Gastrocnemius medialis (tissue), 4 donors: ENCODE measurements at regions not wholly inside any gene's neighbourhood (a gene's known extent, or its start where the extent isn't known, plus 50 kb on each side); places are given as distances from the start of the nearest gene placed in this dataset.

Source experiments
- POLR2A ChIP-seq, 2 donors: fragments of 450-650 bp; IDR thresholded peaks; one replicate each; pipeline ENCODE4 v1.6.1; 2017; ENCODE audit warnings: antibody characterized with exemption in 2 of 2, mild to moderate bottlenecking in 2 of 2, moderate library complexity in 2 of 2
- TF ChIP-seq, protein P1 (sequence below), 5 experiments: fragments of 450-650 bp in 3 of 5; fragments of 200-600 bp in 2 of 5; sonication (generic) in 2 of 5; IDR thresholded peaks in 4 of 5; conservative IDR thresholded peaks in 1 of 5; 1 replicate in 4 of 5; 2 replicates in 1 of 5; pipeline ENCODE4 v1.5.1; 2016 to 2019; ENCODE audit warnings: antibody characterized with exemption in 5 of 5, mild to moderate bottlenecking in 3 of 5, moderate library complexity in 3 of 5

DNA sequence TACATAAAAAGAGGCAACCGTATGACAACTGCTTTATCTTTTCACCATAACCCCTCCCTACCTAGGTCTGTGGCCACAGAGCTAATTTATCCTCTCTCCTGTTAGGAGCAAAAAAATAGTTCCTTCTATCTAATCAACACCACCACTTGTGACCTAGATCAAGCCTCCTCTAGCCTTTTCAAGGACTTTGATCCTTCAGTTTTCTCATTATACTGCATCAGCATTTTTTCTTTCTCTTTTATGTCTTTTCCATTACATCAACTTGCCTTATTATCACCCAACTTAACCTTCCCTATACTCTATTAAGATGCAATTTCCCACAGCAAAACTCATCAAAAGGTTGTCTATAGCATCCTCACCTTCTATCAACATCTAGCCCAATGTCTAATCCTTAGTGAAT is 211.0 kb downstream of the ANKRD50 start:
- TF ChIP-seq, protein P1, sequence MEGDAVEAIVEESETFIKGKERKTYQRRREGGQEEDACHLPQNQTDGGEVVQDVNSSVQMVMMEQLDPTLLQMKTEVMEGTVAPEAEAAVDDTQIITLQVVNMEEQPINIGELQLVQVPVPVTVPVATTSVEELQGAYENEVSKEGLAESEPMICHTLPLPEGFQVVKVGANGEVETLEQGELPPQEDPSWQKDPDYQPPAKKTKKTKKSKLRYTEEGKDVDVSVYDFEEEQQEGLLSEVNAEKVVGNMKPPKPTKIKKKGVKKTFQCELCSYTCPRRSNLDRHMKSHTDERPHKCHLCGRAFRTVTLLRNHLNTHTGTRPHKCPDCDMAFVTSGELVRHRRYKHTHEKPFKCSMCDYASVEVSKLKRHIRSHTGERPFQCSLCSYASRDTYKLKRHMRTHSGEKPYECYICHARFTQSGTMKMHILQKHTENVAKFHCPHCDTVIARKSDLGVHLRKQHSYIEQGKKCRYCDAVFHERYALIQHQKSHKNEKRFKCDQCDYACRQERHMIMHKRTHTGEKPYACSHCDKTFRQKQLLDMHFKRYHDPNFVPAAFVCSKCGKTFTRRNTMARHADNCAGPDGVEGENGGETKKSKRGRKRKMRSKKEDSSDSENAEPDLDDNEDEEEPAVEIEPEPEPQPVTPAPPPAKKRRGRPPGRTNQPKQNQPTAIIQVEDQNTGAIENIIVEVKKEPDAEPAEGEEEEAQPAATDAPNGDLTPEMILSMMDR (IDR thresholded peaks at IDR 0.05 in 4 of 5, conservative IDR thresholded peaks at IDR 0.05 in 1 of 5) = no peak
- TF ChIP-seq POLR2A (IDR thresholded peaks at IDR 0.05) = no peak
